ENCODE measurements at regions not wholly inside any gene's neighbourhood (a gene's known extent, or its start where the extent isn't known, plus 50 kb on each side); places are given as distances from the start of the nearest gene placed in this dataset.

GRCh38 chr16:80355335-80355734 is 185.5 kb upstream of the DYNLRB2 start:
- no peak for DNase-seq

- no peak for DNase-seq
Observed at GRCh38 chr16:80350061-80350460, 190.7 kb upstream of the DYNLRB2 start.

GRCh38 chr16:80347900-80348299 is 192.9 kb upstream of the DYNLRB2 start:
- DNase-seq: no peak

- DNase-seq: no peak
Observed at GRCh38 chr16:80347002-80347401, 193.8 kb upstream of the DYNLRB2 start.

- DNase-seq: no peak
Observed at GRCh38 chr16:80346111-80346632, 194.6 kb upstream of the DYNLRB2 start.

- DNase-seq: no peak
Observed at GRCh38 chr16:80345701-80346100, 195.1 kb upstream of the DYNLRB2 start.

GRCh38 chr16:80344570-80344969 is 196.2 kb upstream of the DYNLRB2 start:
- DNase-seq: no peak

- DNase-seq: no peak
Observed at GRCh38 chr16:80341263-80341662, 199.5 kb upstream of the DYNLRB2 start.

- no peak for DNase-seq
Observed at GRCh38 chr16:80337786-80338185, 203.0 kb upstream of the DYNLRB2 start.

GRCh38 chr16:80330803-80331202 is 210.0 kb upstream of the DYNLRB2 start:
- no peak for DNase-seq

- no peak for DNase-seq
Observed at GRCh38 chr16:80330150-80330549, 210.6 kb upstream of the DYNLRB2 start.

GRCh38 chr16:80327740-80328139 is 213.1 kb upstream of the DYNLRB2 start:
- no peak for DNase-seq

GRCh38 chr16:80324371-80324770 is 216.4 kb upstream of the DYNLRB2 start:
- DNase-seq: no peak

GRCh38 chr16:80323808-80324195 is 217.0 kb upstream of the DYNLRB2 start:
- no peak for DNase-seq

- no peak for DNase-seq
Observed at GRCh38 chr16:80323187-80323807, 217.5 kb upstream of the DYNLRB2 start.

- no peak for DNase-seq
Observed at GRCh38 chr16:80319181-80319580, 221.6 kb upstream of the DYNLRB2 start.

- no peak for DNase-seq
Observed at GRCh38 chr16:80318107-80318506, 222.7 kb upstream of the DYNLRB2 start.

GRCh38 chr16:80317599-80318037 is 223.2 kb upstream of the DYNLRB2 start:
- no peak for DNase-seq

- DNase-seq: no peak
Observed at GRCh38 chr16:80317116-80317515, 223.7 kb upstream of the DYNLRB2 start.

- DNase-seq: no peak
Observed at GRCh38 chr16:80314042-80314441, 226.8 kb upstream of the DYNLRB2 start.

GRCh38 chr16:80309178-80309577 is 231.6 kb upstream of the DYNLRB2 start:
- no peak for DNase-seq

GRCh38 chr16:80305410-80305809 is 235.4 kb upstream of the DYNLRB2 start:
- DNase-seq: no peak

- DNase-seq: no peak
Observed at GRCh38 chr16:80303691-80304090, 237.1 kb upstream of the DYNLRB2 start.

GRCh38 chr16:80300876-80301275 is 239.9 kb upstream of the DYNLRB2 start:
- DNase-seq: no peak

GRCh38 chr16:80300456-80300855 is 240.3 kb upstream of the DYNLRB2 start:
- DNase-seq: no peak

Measured in activated CD4-positive, alpha-beta T cell treated with anti-CD3 and anti-CD28 coated beads, Interleukin-2, amount 50 U/mL, for 4 hours (primary cell).